Loucy (cell line): ENCODE measurements at regions not wholly inside any gene's neighbourhood (a gene's known extent, or its start where the extent isn't known, plus 50 kb on each side); places are given as distances from the start of the nearest gene placed in this dataset.

Experiments
- EZH2phosphoT487 ChIP-seq: fragments of 200-600 bp; IDR thresholded peaks from 2 replicates; pipeline ENCODE4 v1.6.1; 2018; ENCODE audit warnings: antibody characterized with exemption, mild to moderate bottlenecking, moderate library complexity, borderline replicate concordance
- TF ChIP-seq, protein P1 (sequence below): fragments of 200-600 bp; sonication (generic); conservative IDR thresholded peaks from 2 replicates; pipeline ENCODE4 v1.5.1; 2014; ENCODE audit warnings: mild to moderate bottlenecking, antibody characterized with exemption, low read length

GRCh38 chr11:24163841-24164240 lies 333.0 kb upstream of the LUZP2 start:
- TF ChIP-seq, protein P1, sequence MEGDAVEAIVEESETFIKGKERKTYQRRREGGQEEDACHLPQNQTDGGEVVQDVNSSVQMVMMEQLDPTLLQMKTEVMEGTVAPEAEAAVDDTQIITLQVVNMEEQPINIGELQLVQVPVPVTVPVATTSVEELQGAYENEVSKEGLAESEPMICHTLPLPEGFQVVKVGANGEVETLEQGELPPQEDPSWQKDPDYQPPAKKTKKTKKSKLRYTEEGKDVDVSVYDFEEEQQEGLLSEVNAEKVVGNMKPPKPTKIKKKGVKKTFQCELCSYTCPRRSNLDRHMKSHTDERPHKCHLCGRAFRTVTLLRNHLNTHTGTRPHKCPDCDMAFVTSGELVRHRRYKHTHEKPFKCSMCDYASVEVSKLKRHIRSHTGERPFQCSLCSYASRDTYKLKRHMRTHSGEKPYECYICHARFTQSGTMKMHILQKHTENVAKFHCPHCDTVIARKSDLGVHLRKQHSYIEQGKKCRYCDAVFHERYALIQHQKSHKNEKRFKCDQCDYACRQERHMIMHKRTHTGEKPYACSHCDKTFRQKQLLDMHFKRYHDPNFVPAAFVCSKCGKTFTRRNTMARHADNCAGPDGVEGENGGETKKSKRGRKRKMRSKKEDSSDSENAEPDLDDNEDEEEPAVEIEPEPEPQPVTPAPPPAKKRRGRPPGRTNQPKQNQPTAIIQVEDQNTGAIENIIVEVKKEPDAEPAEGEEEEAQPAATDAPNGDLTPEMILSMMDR: no peak
- no peak for TF ChIP-seq EZH2phosphoT487
